ENCODE measurements at regions not wholly inside any gene's neighbourhood (a gene's known extent, or its start where the extent isn't known, plus 50 kb on each side); places are given as distances from the start of the nearest gene placed in this dataset.
"Not testable (repeated sequence)": the region's sequence is repeated elsewhere in the genome, so short reads cannot be mapped to it uniquely, and the experiment has no call there.

DNA sequence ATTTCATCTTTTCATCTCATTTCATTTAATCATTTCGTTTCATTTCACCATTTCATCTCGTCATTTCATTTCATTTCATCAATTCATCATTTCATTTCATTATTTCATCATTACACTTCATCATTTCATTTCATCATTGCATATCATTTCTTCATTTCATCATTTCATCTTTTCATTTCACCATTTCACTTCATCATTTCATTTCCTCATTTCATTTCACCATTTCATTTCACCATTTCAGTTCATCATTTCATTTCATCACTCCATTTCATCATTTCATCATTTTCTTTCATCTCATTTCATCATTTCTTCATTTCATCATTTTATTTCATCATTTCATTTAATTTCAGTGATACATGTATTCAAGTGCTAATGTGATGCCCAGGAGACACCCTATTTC is 127.1 kb downstream of the ANKRD30BL start:
- TF ChIP-seq SPI1 (IDR thresholded peaks at IDR 0.05; ENCODE audit: borderline replicate concordance, low read depth) (peak; percentile 20; the same call in 1 of the 2 replicates), POLR2AphosphoS5 (IDR thresholded peaks at IDR 0.05; ENCODE audit: low read depth) (no peak)
- TF ChIP-seq, protein P1, sequence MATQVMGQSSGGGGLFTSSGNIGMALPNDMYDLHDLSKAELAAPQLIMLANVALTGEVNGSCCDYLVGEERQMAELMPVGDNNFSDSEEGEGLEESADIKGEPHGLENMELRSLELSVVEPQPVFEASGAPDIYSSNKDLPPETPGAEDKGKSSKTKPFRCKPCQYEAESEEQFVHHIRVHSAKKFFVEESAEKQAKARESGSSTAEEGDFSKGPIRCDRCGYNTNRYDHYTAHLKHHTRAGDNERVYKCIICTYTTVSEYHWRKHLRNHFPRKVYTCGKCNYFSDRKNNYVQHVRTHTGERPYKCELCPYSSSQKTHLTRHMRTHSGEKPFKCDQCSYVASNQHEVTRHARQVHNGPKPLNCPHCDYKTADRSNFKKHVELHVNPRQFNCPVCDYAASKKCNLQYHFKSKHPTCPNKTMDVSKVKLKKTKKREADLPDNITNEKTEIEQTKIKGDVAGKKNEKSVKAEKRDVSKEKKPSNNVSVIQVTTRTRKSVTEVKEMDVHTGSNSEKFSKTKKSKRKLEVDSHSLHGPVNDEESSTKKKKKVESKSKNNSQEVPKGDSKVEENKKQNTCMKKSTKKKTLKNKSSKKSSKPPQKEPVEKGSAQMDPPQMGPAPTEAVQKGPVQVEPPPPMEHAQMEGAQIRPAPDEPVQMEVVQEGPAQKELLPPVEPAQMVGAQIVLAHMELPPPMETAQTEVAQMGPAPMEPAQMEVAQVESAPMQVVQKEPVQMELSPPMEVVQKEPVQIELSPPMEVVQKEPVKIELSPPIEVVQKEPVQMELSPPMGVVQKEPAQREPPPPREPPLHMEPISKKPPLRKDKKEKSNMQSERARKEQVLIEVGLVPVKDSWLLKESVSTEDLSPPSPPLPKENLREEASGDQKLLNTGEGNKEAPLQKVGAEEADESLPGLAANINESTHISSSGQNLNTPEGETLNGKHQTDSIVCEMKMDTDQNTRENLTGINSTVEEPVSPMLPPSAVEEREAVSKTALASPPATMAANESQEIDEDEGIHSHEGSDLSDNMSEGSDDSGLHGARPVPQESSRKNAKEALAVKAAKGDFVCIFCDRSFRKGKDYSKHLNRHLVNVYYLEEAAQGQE (IDR thresholded peaks at IDR 0.05; ENCODE audit: insufficient replicate concordance, low read depth), result no peak
- TF ChIP-seq, protein P2, sequence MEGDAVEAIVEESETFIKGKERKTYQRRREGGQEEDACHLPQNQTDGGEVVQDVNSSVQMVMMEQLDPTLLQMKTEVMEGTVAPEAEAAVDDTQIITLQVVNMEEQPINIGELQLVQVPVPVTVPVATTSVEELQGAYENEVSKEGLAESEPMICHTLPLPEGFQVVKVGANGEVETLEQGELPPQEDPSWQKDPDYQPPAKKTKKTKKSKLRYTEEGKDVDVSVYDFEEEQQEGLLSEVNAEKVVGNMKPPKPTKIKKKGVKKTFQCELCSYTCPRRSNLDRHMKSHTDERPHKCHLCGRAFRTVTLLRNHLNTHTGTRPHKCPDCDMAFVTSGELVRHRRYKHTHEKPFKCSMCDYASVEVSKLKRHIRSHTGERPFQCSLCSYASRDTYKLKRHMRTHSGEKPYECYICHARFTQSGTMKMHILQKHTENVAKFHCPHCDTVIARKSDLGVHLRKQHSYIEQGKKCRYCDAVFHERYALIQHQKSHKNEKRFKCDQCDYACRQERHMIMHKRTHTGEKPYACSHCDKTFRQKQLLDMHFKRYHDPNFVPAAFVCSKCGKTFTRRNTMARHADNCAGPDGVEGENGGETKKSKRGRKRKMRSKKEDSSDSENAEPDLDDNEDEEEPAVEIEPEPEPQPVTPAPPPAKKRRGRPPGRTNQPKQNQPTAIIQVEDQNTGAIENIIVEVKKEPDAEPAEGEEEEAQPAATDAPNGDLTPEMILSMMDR (IDR thresholded peaks at IDR 0.05; ENCODE audit: insufficient read depth, low read length), result no peak
- H3K4me3 ChIP-seq (replicated peaks; ENCODE audit: insufficient read depth, low read length), result no peak overlapping the region
- H3K27me3 ChIP-seq (ENCODE audit: insufficient read depth, poor library complexity, severe bottlenecking), result peaks cover 17% of the 10 kb centered on the region
- H3K27ac ChIP-seq (replicated peaks), result no peak overlapping the region
- DNase-seq (ENCODE audit: low read depth in 1 of 2, low spot score in 1 of 2), result no peak

DNA sequence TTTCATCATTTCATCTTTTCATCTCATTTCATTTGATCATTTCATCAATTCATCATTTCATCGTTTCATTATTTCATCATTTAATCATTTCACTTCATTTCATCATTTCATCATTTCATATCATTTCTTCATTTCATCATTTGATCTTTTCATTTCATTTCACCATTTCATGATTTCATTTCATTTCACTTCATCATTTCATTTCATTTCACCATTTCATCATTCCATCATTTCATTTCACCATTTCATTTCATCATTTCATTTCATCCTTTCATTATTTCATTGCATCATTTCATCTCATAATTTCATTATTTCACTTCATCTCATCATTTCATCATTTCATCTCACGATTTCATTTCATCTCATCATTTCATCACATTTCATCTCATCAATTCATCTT is 127.8 kb downstream of the ANKRD30BL start:
- no peak for DNase-seq (ENCODE audit: low read depth in 1 of 2, low spot score in 1 of 2)
- H3K4me3 ChIP-seq (replicated peaks; ENCODE audit: insufficient read depth, low read length), result no peak overlapping the region
- H3K27ac ChIP-seq (replicated peaks), result no peak overlapping the region
- H3K27me3 ChIP-seq (ENCODE audit: insufficient read depth, poor library complexity, severe bottlenecking), result peaks cover 14% of the 10 kb centered on the region
- TF ChIP-seq, protein P2 (IDR thresholded peaks at IDR 0.05; ENCODE audit: insufficient read depth, low read length), result no peak
- no peak for TF ChIP-seq POLR2AphosphoS5 (IDR thresholded peaks at IDR 0.05; ENCODE audit: low read depth)
- TF ChIP-seq, protein P1 (IDR thresholded peaks at IDR 0.05; ENCODE audit: insufficient replicate concordance, low read depth), result no peak
- TF ChIP-seq SPI1 (IDR thresholded peaks at IDR 0.05; ENCODE audit: borderline replicate concordance, low read depth), result no peak
- TF ChIP-seq GABPA (IDR thresholded peaks at IDR 0.05; ENCODE audit: low read depth), result no peak

DNA sequence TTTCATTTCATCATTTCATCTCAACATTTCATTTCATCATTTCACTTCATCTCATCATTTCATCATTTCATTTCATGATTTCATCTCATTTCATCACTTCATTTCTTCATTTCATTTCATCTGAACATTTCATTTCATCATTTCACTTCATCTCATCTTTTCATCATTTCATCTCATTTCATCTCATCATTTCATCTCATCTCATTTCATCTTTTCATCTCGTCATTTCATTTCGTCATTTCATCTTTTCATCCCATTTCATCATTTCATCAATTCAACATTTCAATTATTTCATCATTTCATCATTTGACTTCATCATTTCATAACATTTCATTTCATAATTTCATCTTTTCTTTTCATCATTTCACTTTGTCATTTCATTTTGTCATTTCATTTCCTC is 128.4 kb downstream of the ANKRD30BL start:
- Histone ChIP-seq H3K27ac (replicated peaks) (no peak overlapping the region), H3K27me3 (ENCODE audit: insufficient read depth, poor library complexity, severe bottlenecking) (peaks cover 9% of the 10 kb centered on the region), H3K4me3 (replicated peaks; ENCODE audit: insufficient read depth, low read length) (no peak overlapping the region)
- TF ChIP-seq GABPA (IDR thresholded peaks at IDR 0.05; ENCODE audit: low read depth) (no peak), SPI1 (IDR thresholded peaks at IDR 0.05; ENCODE audit: borderline replicate concordance, low read depth) (no peak), POLR2AphosphoS5 (IDR thresholded peaks at IDR 0.05; ENCODE audit: low read depth) (no peak)
- TF ChIP-seq, protein P1 (IDR thresholded peaks at IDR 0.05; ENCODE audit: insufficient replicate concordance, low read depth), result no peak
- TF ChIP-seq, protein P2 (IDR thresholded peaks at IDR 0.05; ENCODE audit: insufficient read depth, low read length), result no peak
- no peak for DNase-seq (ENCODE audit: low read depth in 1 of 2, low spot score in 1 of 2)

DNA sequence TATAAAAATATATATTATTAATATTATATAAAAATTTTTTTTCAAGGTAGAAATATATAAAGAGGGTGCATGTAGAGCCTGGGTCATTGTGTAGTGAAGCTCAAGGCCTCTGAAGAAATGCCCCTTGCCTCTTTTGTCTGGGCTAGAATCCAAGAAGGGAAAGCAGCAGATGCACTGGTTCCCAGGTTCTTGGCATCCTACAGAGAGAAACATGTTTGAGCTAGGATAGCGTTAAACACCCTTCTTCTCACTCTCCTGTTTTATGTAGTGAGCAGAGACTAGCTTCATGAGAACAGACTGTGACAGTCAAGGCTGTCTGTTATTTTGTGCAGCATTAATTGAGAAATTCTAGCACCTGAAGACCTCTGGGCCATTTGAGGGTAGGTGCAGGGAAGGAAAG is 149.7 kb downstream of the ANKRD30BL start:
- H3K27me3 ChIP-seq (ENCODE audit: insufficient read depth, poor library complexity, severe bottlenecking), result peaks cover 11% of the 10 kb centered on the region
- not testable (repeated sequence) for H3K4me3 ChIP-seq (replicated peaks; ENCODE audit: insufficient read depth, low read length); H3K27ac ChIP-seq (replicated peaks); DNase-seq (ENCODE audit: low read depth in 1 of 2, low spot score in 1 of 2)

All from HL-60 (cell line).